ENCODE measurements at regions not wholly inside any gene's neighbourhood (a gene's known extent, or its start where the extent isn't known, plus 50 kb on each side); places are given as distances from the start of the nearest gene placed in this dataset.

- in situ Hi-C loops (cut with MboI; ENCODE audit: low pct_unique_long_range_greater_than_20kb, low sequenced_read_pairs, unreplicated experiment): no loop called here
- TF ChIP-seq, protein P1, sequence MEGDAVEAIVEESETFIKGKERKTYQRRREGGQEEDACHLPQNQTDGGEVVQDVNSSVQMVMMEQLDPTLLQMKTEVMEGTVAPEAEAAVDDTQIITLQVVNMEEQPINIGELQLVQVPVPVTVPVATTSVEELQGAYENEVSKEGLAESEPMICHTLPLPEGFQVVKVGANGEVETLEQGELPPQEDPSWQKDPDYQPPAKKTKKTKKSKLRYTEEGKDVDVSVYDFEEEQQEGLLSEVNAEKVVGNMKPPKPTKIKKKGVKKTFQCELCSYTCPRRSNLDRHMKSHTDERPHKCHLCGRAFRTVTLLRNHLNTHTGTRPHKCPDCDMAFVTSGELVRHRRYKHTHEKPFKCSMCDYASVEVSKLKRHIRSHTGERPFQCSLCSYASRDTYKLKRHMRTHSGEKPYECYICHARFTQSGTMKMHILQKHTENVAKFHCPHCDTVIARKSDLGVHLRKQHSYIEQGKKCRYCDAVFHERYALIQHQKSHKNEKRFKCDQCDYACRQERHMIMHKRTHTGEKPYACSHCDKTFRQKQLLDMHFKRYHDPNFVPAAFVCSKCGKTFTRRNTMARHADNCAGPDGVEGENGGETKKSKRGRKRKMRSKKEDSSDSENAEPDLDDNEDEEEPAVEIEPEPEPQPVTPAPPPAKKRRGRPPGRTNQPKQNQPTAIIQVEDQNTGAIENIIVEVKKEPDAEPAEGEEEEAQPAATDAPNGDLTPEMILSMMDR (IDR thresholded peaks at IDR 0.05; ENCODE audit: extremely low read depth, insufficient read depth, missing control alignments): no peak
- no peak for DNase-seq (ENCODE audit: low spot score)
Measured at GRCh38 chr10:108465871-108466641, 1301.5 kb upstream of the SORCS1 start.

DNA sequence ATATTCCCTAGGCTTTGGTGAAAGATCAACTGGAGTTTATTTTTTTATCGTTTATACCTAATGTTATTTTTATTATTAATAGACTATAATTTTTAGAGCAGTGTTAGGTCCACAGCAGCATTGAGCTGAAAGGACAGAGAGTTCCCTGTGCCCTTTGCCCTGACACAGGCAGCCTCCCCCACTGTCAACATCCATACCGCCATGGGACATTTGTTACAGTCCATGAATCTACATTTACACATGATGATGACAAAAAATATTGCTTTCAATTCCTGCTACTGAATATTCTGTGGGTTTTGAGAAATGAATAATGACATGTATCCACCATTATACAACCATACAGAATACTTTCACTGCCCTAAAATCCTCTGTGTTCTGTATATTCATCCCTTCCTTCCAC lies 1297.5 kb upstream of the SORCS1 start:
- TF ChIP-seq, protein P1 (IDR thresholded peaks at IDR 0.05; ENCODE audit: extremely low read depth, insufficient read depth, missing control alignments): no peak
- in situ Hi-C loops (cut with MboI; ENCODE audit: low pct_unique_long_range_greater_than_20kb, low sequenced_read_pairs, unreplicated experiment): no loop called here

DNA sequence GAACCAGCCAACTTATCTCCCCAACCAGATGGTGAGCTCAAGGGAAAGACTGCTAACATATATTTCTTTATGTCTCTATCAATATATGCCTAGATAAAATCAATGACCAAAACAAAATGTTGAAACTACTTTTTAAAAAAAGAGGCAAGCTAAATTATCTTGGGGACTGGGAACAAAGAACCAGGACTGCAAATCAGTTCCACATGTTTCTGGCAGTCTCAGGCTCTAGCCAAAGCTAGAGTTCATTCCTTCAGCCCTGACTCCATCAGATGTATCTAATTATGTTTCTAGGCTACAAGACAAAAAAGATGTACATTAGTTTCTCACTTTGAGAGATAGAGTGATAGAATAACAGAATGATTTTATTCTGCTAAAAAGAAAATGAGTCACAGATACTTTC lies 1290.3 kb upstream of the SORCS1 start:
- DNase-seq (ENCODE audit: low spot score): no peak
- TF ChIP-seq, protein P1 (IDR thresholded peaks at IDR 0.05; ENCODE audit: extremely low read depth, insufficient read depth, missing control alignments): no peak
- in situ Hi-C loops (cut with MboI; ENCODE audit: low pct_unique_long_range_greater_than_20kb, low sequenced_read_pairs, unreplicated experiment): no loop called here

More for the DNA sequence above, 1297.5 kb upstream of the SORCS1 start:
- DNase-seq (ENCODE audit: low spot score): no peak

- TF ChIP-seq, protein P1 (IDR thresholded peaks at IDR 0.05; ENCODE audit: extremely low read depth, insufficient read depth, missing control alignments): no peak
- no peak for DNase-seq (ENCODE audit: low spot score)
- in situ Hi-C loops (cut with MboI; ENCODE audit: low pct_unique_long_range_greater_than_20kb, low sequenced_read_pairs, unreplicated experiment): no loop called here
Measured at GRCh38 chr10:108454224-108454623, 1289.7 kb upstream of the SORCS1 start.

GRCh38 chr10:108453166-108453565 lies 1288.7 kb upstream of the SORCS1 start:
- DNase-seq (ENCODE audit: low spot score): no peak
- TF ChIP-seq, protein P1 (IDR thresholded peaks at IDR 0.05; ENCODE audit: extremely low read depth, insufficient read depth, missing control alignments): no peak
- in situ Hi-C loops (cut with MboI; ENCODE audit: low pct_unique_long_range_greater_than_20kb, low sequenced_read_pairs, unreplicated experiment): no loop called here

- TF ChIP-seq, protein P1 (IDR thresholded peaks at IDR 0.05; ENCODE audit: extremely low read depth, insufficient read depth, missing control alignments): no peak
- no peak for DNase-seq (ENCODE audit: low spot score)
- in situ Hi-C loops (cut with MboI; ENCODE audit: low pct_unique_long_range_greater_than_20kb, low sequenced_read_pairs, unreplicated experiment): no loop called here
Measured at GRCh38 chr10:108452533-108452932, 1288.0 kb upstream of the SORCS1 start.
